ENCODE measurements at regions not wholly inside any gene's neighbourhood (a gene's known extent, or its start where the extent isn't known, plus 50 kb on each side); places are given as distances from the start of the nearest gene placed in this dataset.

DNA sequence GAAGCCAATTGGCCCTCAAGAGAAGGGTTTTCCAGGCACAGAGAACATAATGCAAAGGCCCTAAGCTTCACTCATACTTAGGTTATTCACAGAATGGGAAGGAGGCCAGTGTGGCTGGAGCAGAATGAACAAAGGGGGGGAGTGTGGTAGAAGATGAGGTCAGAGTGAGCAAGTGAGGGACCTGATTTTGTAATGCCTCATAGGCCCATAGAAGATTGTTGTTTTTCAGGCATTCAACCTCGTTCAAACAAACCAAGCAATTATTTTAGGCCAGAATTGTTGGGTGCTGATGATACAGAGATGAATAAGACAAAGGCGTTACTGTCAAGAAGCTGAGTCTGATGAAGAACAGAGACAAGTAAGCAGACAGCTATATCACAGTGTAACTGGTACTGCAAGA, 54.5 kb upstream of the RAP1A start:
- TF ChIP-seq, protein P1, sequence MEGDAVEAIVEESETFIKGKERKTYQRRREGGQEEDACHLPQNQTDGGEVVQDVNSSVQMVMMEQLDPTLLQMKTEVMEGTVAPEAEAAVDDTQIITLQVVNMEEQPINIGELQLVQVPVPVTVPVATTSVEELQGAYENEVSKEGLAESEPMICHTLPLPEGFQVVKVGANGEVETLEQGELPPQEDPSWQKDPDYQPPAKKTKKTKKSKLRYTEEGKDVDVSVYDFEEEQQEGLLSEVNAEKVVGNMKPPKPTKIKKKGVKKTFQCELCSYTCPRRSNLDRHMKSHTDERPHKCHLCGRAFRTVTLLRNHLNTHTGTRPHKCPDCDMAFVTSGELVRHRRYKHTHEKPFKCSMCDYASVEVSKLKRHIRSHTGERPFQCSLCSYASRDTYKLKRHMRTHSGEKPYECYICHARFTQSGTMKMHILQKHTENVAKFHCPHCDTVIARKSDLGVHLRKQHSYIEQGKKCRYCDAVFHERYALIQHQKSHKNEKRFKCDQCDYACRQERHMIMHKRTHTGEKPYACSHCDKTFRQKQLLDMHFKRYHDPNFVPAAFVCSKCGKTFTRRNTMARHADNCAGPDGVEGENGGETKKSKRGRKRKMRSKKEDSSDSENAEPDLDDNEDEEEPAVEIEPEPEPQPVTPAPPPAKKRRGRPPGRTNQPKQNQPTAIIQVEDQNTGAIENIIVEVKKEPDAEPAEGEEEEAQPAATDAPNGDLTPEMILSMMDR (IDR thresholded peaks at IDR 0.05; ENCODE audit: poor library complexity), result no peak
- no peak for TF ChIP-seq EZH2 (IDR thresholded peaks at IDR 0.05; ENCODE audit: borderline replicate concordance)
- TF ChIP-seq EZH2phosphoT487 (IDR thresholded peaks at IDR 0.05; ENCODE audit: low read depth, severe bottlenecking, unreplicated experiment), result no peak
